ENCODE measurements at regions not wholly inside any gene's neighbourhood (a gene's known extent, or its start where the extent isn't known, plus 50 kb on each side); places are given as distances from the start of the nearest gene placed in this dataset.

- POLR2A ChIA-PET: no interaction called here
- CTCF ChIA-PET: no interaction called here
- TF ChIP-seq CTBP1 (IDR thresholded peaks at IDR 0.05; ENCODE audit: borderline replicate concordance): no peak
- no peak for TF ChIP-seq TARDBP (IDR thresholded peaks at IDR 0.05)
- TF ChIP-seq BHLHE40 (IDR thresholded peaks at IDR 0.05; ENCODE audit: borderline replicate concordance): no peak
- TF ChIP-seq FOXA1 (IDR thresholded peaks at IDR 0.05): no peak
- no peak for TF ChIP-seq HDGF (IDR thresholded peaks at IDR 0.05; ENCODE audit: borderline replicate concordance)
These were observed 116.6 kb upstream of the PROX1 start for GRCh38 chr1:213871179-213871578.

GRCh38 chr1:213874789-213875188, 113.0 kb upstream of the PROX1 start:
- ChIA-PET POLR2A (no interaction called here), CTCF (no interaction called here)
- TF ChIP-seq HDGF (IDR thresholded peaks at IDR 0.05; ENCODE audit: borderline replicate concordance): no peak
- no peak for TF ChIP-seq FOXA1 (IDR thresholded peaks at IDR 0.05)
- TF ChIP-seq BHLHE40 (IDR thresholded peaks at IDR 0.05; ENCODE audit: borderline replicate concordance): no peak
- no peak for TF ChIP-seq L3MBTL2 (conservative IDR thresholded peaks at IDR 0.05)
- no peak for TF ChIP-seq PKNOX1 (IDR thresholded peaks at IDR 0.05)
- no peak for TF ChIP-seq FOXK2 (IDR thresholded peaks at IDR 0.05)
- no peak for TF ChIP-seq SUZ12 (IDR thresholded peaks at IDR 0.05)
- DNase-seq (ENCODE audit: extremely low spot score): no peak

More at GRCh38 chr1:213871179-213871578, 116.6 kb upstream of the PROX1 start:
- DNase-seq (ENCODE audit: extremely low spot score): no peak

GRCh38 chr1:213876531-213876930, 111.2 kb upstream of the PROX1 start:
- TF ChIP-seq PKNOX1 (IDR thresholded peaks at IDR 0.05) (no peak), ARNT (IDR thresholded peaks at IDR 0.05) (no peak), ELF4 (IDR thresholded peaks at IDR 0.05) (no peak), LEF1 (IDR thresholded peaks at IDR 0.05; ENCODE audit: borderline replicate concordance) (no peak), CTBP1 (IDR thresholded peaks at IDR 0.05; ENCODE audit: borderline replicate concordance) (no peak)
- ChIA-PET POLR2A (no interaction called here), CTCF (no interaction called here)
- no peak for DNase-seq (ENCODE audit: extremely low spot score)

GRCh38 chr1:213883618-213884017, 104.2 kb upstream of the PROX1 start:
- TF ChIP-seq ARNT (IDR thresholded peaks at IDR 0.05) (no peak), SUZ12 (IDR thresholded peaks at IDR 0.05) (no peak), BHLHE40 (IDR thresholded peaks at IDR 0.05; ENCODE audit: borderline replicate concordance) (no peak), FOXM1 (IDR thresholded peaks at IDR 0.05; ENCODE audit: borderline replicate concordance) (no peak), L3MBTL2 (conservative IDR thresholded peaks at IDR 0.05) (no peak), ZNF384 (IDR thresholded peaks at IDR 0.05) (no peak), LEF1 (IDR thresholded peaks at IDR 0.05; ENCODE audit: borderline replicate concordance) (no peak), HDGF (IDR thresholded peaks at IDR 0.05; ENCODE audit: borderline replicate concordance) (no peak), NFRKB (IDR thresholded peaks at IDR 0.05) (no peak), FOXK2 (IDR thresholded peaks at IDR 0.05) (no peak), SP1 (IDR thresholded peaks at IDR 0.05) (no peak), TARDBP (IDR thresholded peaks at IDR 0.05) (no peak), CTBP1 (IDR thresholded peaks at IDR 0.05; ENCODE audit: borderline replicate concordance) (no peak), ELF4 (IDR thresholded peaks at IDR 0.05) (no peak), PKNOX1 (IDR thresholded peaks at IDR 0.05) (no peak), FOXA1 (IDR thresholded peaks at IDR 0.05) (no peak)
- ChIA-PET POLR2A (no interaction called here), CTCF (no interaction called here)
- no peak for DNase-seq (ENCODE audit: extremely low spot score)

GRCh38 chr1:213884402-213884801, 103.4 kb upstream of the PROX1 start:
- CTCF ChIA-PET: no interaction called here
- no peak for DNase-seq (ENCODE audit: extremely low spot score)
- TF ChIP-seq NFRKB (IDR thresholded peaks at IDR 0.05) (no peak), FOXM1 (IDR thresholded peaks at IDR 0.05; ENCODE audit: borderline replicate concordance) (no peak), ELF4 (IDR thresholded peaks at IDR 0.05) (no peak), ARNT (IDR thresholded peaks at IDR 0.05) (no peak), ZNF384 (IDR thresholded peaks at IDR 0.05) (no peak), LEF1 (IDR thresholded peaks at IDR 0.05; ENCODE audit: borderline replicate concordance) (no peak), SP1 (IDR thresholded peaks at IDR 0.05) (no peak), PKNOX1 (IDR thresholded peaks at IDR 0.05) (no peak), TARDBP (IDR thresholded peaks at IDR 0.05) (no peak), BHLHE40 (IDR thresholded peaks at IDR 0.05; ENCODE audit: borderline replicate concordance) (no peak), FOXA1 (IDR thresholded peaks at IDR 0.05) (no peak), HDGF (IDR thresholded peaks at IDR 0.05; ENCODE audit: borderline replicate concordance) (no peak), CTBP1 (IDR thresholded peaks at IDR 0.05; ENCODE audit: borderline replicate concordance) (no peak), FOXK2 (IDR thresholded peaks at IDR 0.05) (no peak), SUZ12 (IDR thresholded peaks at IDR 0.05) (no peak), L3MBTL2 (conservative IDR thresholded peaks at IDR 0.05) (no peak)
- POLR2A ChIA-PET: no interaction called here

GRCh38 chr1:213884942-213885341, 102.8 kb upstream of the PROX1 start:
- POLR2A ChIA-PET: no interaction called here
- DNase-seq (ENCODE audit: extremely low spot score): no peak
- TF ChIP-seq FOXA1 (IDR thresholded peaks at IDR 0.05): no peak
- no peak for TF ChIP-seq BHLHE40 (IDR thresholded peaks at IDR 0.05; ENCODE audit: borderline replicate concordance)
- no peak for TF ChIP-seq NFRKB (IDR thresholded peaks at IDR 0.05)
- TF ChIP-seq SUZ12 (IDR thresholded peaks at IDR 0.05): no peak
- TF ChIP-seq PKNOX1 (IDR thresholded peaks at IDR 0.05): no peak
- no peak for TF ChIP-seq HDGF (IDR thresholded peaks at IDR 0.05; ENCODE audit: borderline replicate concordance)
- no peak for TF ChIP-seq TARDBP (IDR thresholded peaks at IDR 0.05)
- TF ChIP-seq FOXK2 (IDR thresholded peaks at IDR 0.05): no peak
- TF ChIP-seq ZNF384 (IDR thresholded peaks at IDR 0.05): no peak
- TF ChIP-seq FOXM1 (IDR thresholded peaks at IDR 0.05; ENCODE audit: borderline replicate concordance): no peak
- TF ChIP-seq CTBP1 (IDR thresholded peaks at IDR 0.05; ENCODE audit: borderline replicate concordance): no peak
- TF ChIP-seq ELF4 (IDR thresholded peaks at IDR 0.05): no peak
- no peak for TF ChIP-seq LEF1 (IDR thresholded peaks at IDR 0.05; ENCODE audit: borderline replicate concordance)
- CTCF ChIA-PET: no interaction called here
